IMR-90 (cell line): ENCODE measurements at regions not wholly inside any gene's neighbourhood (a gene's known extent, or its start where the extent isn't known, plus 50 kb on each side); places are given as distances from the start of the nearest gene placed in this dataset.

Experiments used
- ATAC-seq: fragments of 200-7000 bp; cut with Tn5 transposase; 2 replicates; pipeline ENCODE4 v1.9.1; 2020; ENCODE audit warnings: low read depth, mild to moderate bottlenecking, moderate library complexity
- BruUV-seq: library from RNA; stranded (reverse); fragments of 400-500 nt; replicated peaks from 2 replicates; lab custom pipeline; 2021; lab: Mats Ljungman, UMichigan
- CTCF ChIA-PET: fragments of 300-600 bp; formaldehyde crosslinking; extraction: SDS; loops from one replicate; lab custom pipeline; 2021; ENCODE audit warnings: antibody characterized with exemption; lab: Yijun Ruan, JAX
- POLR2A ChIA-PET: fragments of 300-600 bp; sonication (Branson Sonifier 250); formaldehyde crosslinking; loops from one replicate; lab custom pipeline; 2022; ENCODE audit warnings: antibody characterized with exemption; ENCODE audit not compliant: unreplicated experiment; lab: Charles Lee
- DNase-seq: peaks from one replicate; pipeline ENCODE4 v3.0.0; 2013
- H2AFZ ChIP-seq: replicated peaks from 2 replicates; pipeline ENCODE3; 2013; ENCODE audit warnings: low read length, mild to moderate bottlenecking; ENCODE audit not compliant: poor library complexity
- H2AK5ac ChIP-seq: 2 replicates; pipeline ENCODE4 v1.6.1; 2013; ENCODE audit warnings: low read depth, low read length, inconsistent platforms
- H2AK9ac ChIP-seq: replicated peaks from 2 replicates; pipeline ENCODE3; 2013; ENCODE audit warnings: mild to moderate bottlenecking, low read depth, low read length, moderate library complexity; ENCODE audit not compliant: poor library complexity
- H2BK120ac ChIP-seq: 2 replicates; pipeline ENCODE4 v1.6.1; 2013; ENCODE audit warnings: low read depth, low read length, inconsistent platforms
- H2BK15ac ChIP-seq: 3 replicates; pipeline ENCODE4 v1.6.1; 2013; ENCODE audit warnings: low read depth, low read length, inconsistent platforms
- H2BK20ac ChIP-seq: 2 replicates; pipeline ENCODE4 v1.6.1; 2013; ENCODE audit warnings: low read depth, mild to moderate bottlenecking, inconsistent platforms, low read length, moderate library complexity
- H2BK5ac ChIP-seq: 2 replicates; pipeline ENCODE4 v1.6.1; 2013; ENCODE audit warnings: mild to moderate bottlenecking, low read depth, low read length, inconsistent platforms; ENCODE audit not compliant: poor library complexity, severe bottlenecking
- H3K14ac ChIP-seq: replicated peaks from 2 replicates; pipeline ENCODE4 v1.6.1; 2013; ENCODE audit warnings: low read depth, low read length, inconsistent platforms
- H3K18ac ChIP-seq: 2 replicates; pipeline ENCODE4 v1.6.1; 2013; ENCODE audit warnings: low read depth, low read length, control low read depth
- H3K23ac ChIP-seq: 2 replicates; pipeline ENCODE4 v1.6.1; 2013; ENCODE audit warnings: low read depth, low read length, inconsistent platforms
- H3K27ac ChIP-seq: 2 replicates; pipeline ENCODE4 v1.5.1; 2013; ENCODE audit warnings: mild to moderate bottlenecking, control low read depth, low read length; ENCODE audit not compliant: insufficient read depth
- H3K27me3 ChIP-seq: 2 replicates; pipeline ENCODE4 v1.6.1; 2013; ENCODE audit warnings: low read length; ENCODE audit not compliant: control insufficient read depth, insufficient read depth
- H3K36me3 ChIP-seq: 2 replicates; pipeline ENCODE4 v1.6.1; 2013; ENCODE audit warnings: low read length, mixed read lengths; ENCODE audit not compliant: control insufficient read depth, insufficient read depth
- H3K4ac ChIP-seq: 2 replicates; pipeline ENCODE4 v1.6.1; 2013; ENCODE audit warnings: low read depth, low read length, inconsistent platforms
- H3K4me1 ChIP-seq: 2 replicates; pipeline ENCODE4 v1.6.1; 2013; ENCODE audit warnings: low read length, mixed read lengths; ENCODE audit not compliant: control insufficient read depth, insufficient read depth
- H3K4me2 ChIP-seq: 2 replicates; pipeline ENCODE4 v1.6.1; 2013; ENCODE audit warnings: low read depth, mild to moderate bottlenecking, control low read depth, low read length, moderate library complexity
- H3K4me3 ChIP-seq: 2 replicates; pipeline ENCODE4 v1.5.1; 2013; ENCODE audit warnings: low read depth, mild to moderate bottlenecking, control low read depth, low read length, moderate library complexity; ENCODE audit not compliant: insufficient read depth
- H3K56ac ChIP-seq: 2 replicates; pipeline ENCODE4 v1.6.1; 2013; ENCODE audit warnings: low read length, inconsistent platforms; ENCODE audit not compliant: insufficient read depth; ENCODE audit errors: extremely low read depth
- H3K79me1 ChIP-seq, 2 experiments: 2 replicates each; pipeline ENCODE4 v1.6.1; 2013; ENCODE audit warnings: low read length in 2 of 2, inconsistent platforms in 1 of 2, low read depth in 1 of 2
- H3K9ac ChIP-seq: 2 replicates; pipeline ENCODE4 v1.6.1; 2013; ENCODE audit warnings: low read depth, low read length, control low read depth
- H3K9me1 ChIP-seq: 2 replicates; pipeline ENCODE4 v1.6.1; 2013; ENCODE audit warnings: low read length, inconsistent platforms; ENCODE audit not compliant: insufficient read depth
- H3K9me3 ChIP-seq: 2 replicates; pipeline ENCODE4 v1.6.1; 2013; ENCODE audit warnings: low read length; ENCODE audit not compliant: control insufficient read depth, insufficient read depth
- H4K20me1 ChIP-seq: 2 replicates; pipeline ENCODE4 v1.6.1; 2013; ENCODE audit warnings: low read length, inconsistent platforms; ENCODE audit not compliant: insufficient read depth
- H4K5ac ChIP-seq: 2 replicates; pipeline ENCODE4 v1.6.1; 2013; ENCODE audit warnings: mild to moderate bottlenecking, low read depth, low read length, control low read depth
- H4K8ac ChIP-seq, 2 experiments: 2 replicates each; pipeline ENCODE4 v1.6.1; 2013; ENCODE audit warnings: low read depth in 2 of 2, low read length in 2 of 2, control low read depth in 1 of 2, inconsistent platforms in 1 of 2
- H4K91ac ChIP-seq: 2 replicates; pipeline ENCODE4 v1.6.1; 2013; ENCODE audit warnings: low read depth, low read length, inconsistent platforms; ENCODE audit not compliant: insufficient read depth
- CEBPB ChIP-seq: IDR thresholded peaks from 2 replicates; pipeline ENCODE4 v1.6.1; 2012; ENCODE audit warnings: low read depth, low read length, improper control_type of control experiment
- ELK1 ChIP-seq: fragments of 150-350 bp; IDR thresholded peaks from 2 replicates; pipeline ENCODE4 v1.6.1; 2016; ENCODE audit warnings: low read depth, mild to moderate bottlenecking, low read length, moderate library complexity, borderline replicate concordance
- FOS ChIP-seq: fragments of 150-350 bp; IDR thresholded peaks from 2 replicates; pipeline ENCODE4 v1.6.1; 2016; ENCODE audit warnings: low read depth, low read length
- MAFK ChIP-seq: IDR thresholded peaks from 2 replicates; pipeline ENCODE4 v1.6.1; 2012; ENCODE audit warnings: low read depth, low read length, improper control_type of control experiment
- MAZ ChIP-seq: IDR thresholded peaks from 2 replicates; pipeline ENCODE4 v1.6.1; 2012; ENCODE audit warnings: low read depth, mild to moderate bottlenecking, low read length, improper control_type of control experiment, moderate library complexity, borderline replicate concordance
- NFE2L2 ChIP-seq: fragments of 150-350 bp; IDR thresholded peaks from 2 replicates; pipeline ENCODE4 v1.6.1; 2016; ENCODE audit warnings: low read depth, mild to moderate bottlenecking, low read length
- POLR2A ChIP-seq: IDR thresholded peaks from 2 replicates; pipeline ENCODE4 v1.6.1; 2012; ENCODE audit warnings: mild to moderate bottlenecking, low read depth, low read length
- RAD21 ChIP-seq: IDR thresholded peaks from 2 replicates; pipeline ENCODE4 v1.6.1; 2012; ENCODE audit warnings: low read length, improper control_type of control experiment
- RFX5 ChIP-seq: IDR thresholded peaks from 2 replicates; pipeline ENCODE4 v1.8.0; 2012; ENCODE audit warnings: low read depth, mild to moderate bottlenecking, low read length, moderate library complexity
- SMC3 ChIP-seq: fragments of 150-350 bp; IDR thresholded peaks from 2 replicates; pipeline ENCODE4 v1.6.1; 2016; ENCODE audit warnings: low read depth, mild to moderate bottlenecking, antibody characterized with exemption, low read length, moderate library complexity
- WGBS, 2 experiments: methylation state at CpG; one replicate each; pipeline versions ENCODE4 v1.1.5 to v1.1.7; 2013; ENCODE audit warnings: missing lambda C conversion rate in 2 of 2; ENCODE audit not compliant: insufficient read length in 1 of 2; ENCODE audit errors: extremely low coverage in 2 of 2; 5-methylcytosine and 5-hydroxymethylcytosine counted together
- dilution Hi-C: fragments of 300-500 bp; cut with HindIII; formaldehyde crosslinking; loops from one replicate; pipeline ENCODE4 v1.14.3; 2018; ENCODE audit warnings: low sequenced_read_pairs; ENCODE audit not compliant: unreplicated experiment
- in situ Hi-C: fragments of 300-500 bp; cut with MboI; formaldehyde crosslinking; loops from 3 replicates; pipeline ENCODE4 v1.14.3; 2019; ENCODE audit warnings: low sequenced_read_pairs, inconsistent platforms, mixed read lengths
- intact Hi-C: fragments of 100-400 bp; cut with micrococcal nuclease; formaldehyde crosslinking; loops from 2 replicates; pipeline ENCODE4 v1.10.0; 2022

- H3K9me1 ChIP-seq, result no peaks in the 10 kb centered on the region
- H3K4me2 ChIP-seq, result no peak overlapping the region
- no peak overlapping the region for H3K23ac ChIP-seq
- H2AK5ac ChIP-seq, result no peak overlapping the region
- H3K4me1 ChIP-seq, result no peaks in the 10 kb centered on the region
- no peaks in the 10 kb centered on the region for H3K79me1 ChIP-seq
- H3K4me3 ChIP-seq, result no peak overlapping the region
- no peak overlapping the region for H3K9ac ChIP-seq
- no peak overlapping the region for H2BK5ac ChIP-seq
- no peak for TF ChIP-seq NFE2L2
- TF ChIP-seq CEBPB, result no peak
- TF ChIP-seq FOS, result no peak
- no peak for TF ChIP-seq ELK1
- TF ChIP-seq MAFK, result no peak
- TF ChIP-seq POLR2A, result no peak
- no peak for TF ChIP-seq RFX5
- TF ChIP-seq MAZ, result no peak
- TF ChIP-seq RAD21, result no peak
- TF ChIP-seq SMC3, result no peak
- no peak for ATAC-seq
- H2BK20ac ChIP-seq, result no peak overlapping the region
- no peaks in the 10 kb centered on the region for H4K20me1 ChIP-seq
- in situ Hi-C loops (no loop called here), dilution Hi-C loops (no loop called here), intact Hi-C loops (no loop called here)
- no peak for DNase-seq
- H4K91ac ChIP-seq, result no peak overlapping the region
- H3K14ac ChIP-seq, result no peak overlapping the region
- no peak overlapping the region for H4K5ac ChIP-seq
- H3K18ac ChIP-seq, result no peak overlapping the region
- H2BK15ac ChIP-seq, result no peak overlapping the region
- H3K9me3 ChIP-seq, result no peaks in the 10 kb centered on the region; the same call in 1 of the 2 replicates
- ChIA-PET CTCF (no interaction called here), POLR2A (no interaction called here)
- H3K4ac ChIP-seq, result no peak overlapping the region
- H3K27ac ChIP-seq, result no peak overlapping the region
- no TSS peak for BruUV-seq
- no peak overlapping the region for H3K56ac ChIP-seq
- H3K27me3 ChIP-seq, result no peaks in the 10 kb centered on the region
- 64% methylated on average over 2 of the region's 4 CpGs; no CpG with 5 or more reads in 1 of the 2 experiments for WGBS, 2 experiments
- H2BK120ac ChIP-seq, result no peak overlapping the region
- H3K36me3 ChIP-seq, result no peaks in the 10 kb centered on the region
- no peak overlapping the region for H4K8ac ChIP-seq
- no peak overlapping the region for H2AFZ ChIP-seq
- H2AK9ac ChIP-seq, result no peak overlapping the region
Measured at GRCh38 chr18:11304928-11305327, 155.6 kb upstream of the PIEZO2 start.
